Left renal cortex interstitium (tissue), 4 donors: ENCODE measurements at regions not wholly inside any gene's neighbourhood (a gene's known extent, or its start where the extent isn't known, plus 50 kb on each side); places are given as distances from the start of the nearest gene placed in this dataset.
"Not testable (repeated sequence)": the region's sequence is repeated elsewhere in the genome, so short reads cannot be mapped to it uniquely, and the experiment has no call there.

Experiments
- DNase-seq, 4 donors: peaks; one replicate each; pipeline ENCODE4 v3.0.0-alpha.2; 2013; ENCODE audit warnings: low read depth in 4 of 4, low spot score in 2 of 4, missing footprints in 1 of 4

GRCh38 chr1:226461087-226461486 is 53.2 kb upstream of the PARP1 start:
- no peak for DNase-seq

- no peak for DNase-seq
Measured at GRCh38 chr1:226463925-226464586, 56.2 kb upstream of the PARP1 start.

GRCh38 chr1:226464587-226464971 is 56.7 kb upstream of the PARP1 start:
- not testable (repeated sequence) for DNase-seq

- DNase-seq, result no peak
Measured at GRCh38 chr1:226466296-226466695, 58.4 kb upstream of the PARP1 start.

GRCh38 chr1:226467443-226467842 is 59.5 kb upstream of the PARP1 start:
- no peak for DNase-seq

- DNase-seq, result no peak
Measured at GRCh38 chr1:226470921-226471866, 63.3 kb upstream of the PARP1 start.

GRCh38 chr1:226473325-226473724 is 65.4 kb upstream of the PARP1 start:
- no peak for DNase-seq

- no peak for DNase-seq
Measured at GRCh38 chr1:226474041-226474440, 66.1 kb upstream of the PARP1 start.

GRCh38 chr1:226474443-226475141 is 66.7 kb upstream of the PARP1 start:
- DNase-seq, result no peak

- DNase-seq, result no peak
Measured at GRCh38 chr1:226475142-226475511, 67.2 kb upstream of the PARP1 start.

GRCh38 chr1:226476066-226476465 is 68.2 kb upstream of the PARP1 start:
- no peak for DNase-seq

GRCh38 chr1:226476648-226477319 is 68.9 kb upstream of the PARP1 start:
- peak in 1 of 4 donors; percentile 1 for DNase-seq

GRCh38 chr1:226479474-226479873 is 69.1 kb upstream of the STUM start:
- DNase-seq, result no peak

- DNase-seq, result no peak
Measured at GRCh38 chr1:226480461-226480860, 68.1 kb upstream of the STUM start.

- no peak for DNase-seq
Measured at GRCh38 chr1:226481133-226481532, 67.4 kb upstream of the STUM start.

- DNase-seq, result no peak
Measured at GRCh38 chr1:226482196-226482595, 66.4 kb upstream of the STUM start.

GRCh38 chr1:226482975-226483700 is 65.4 kb upstream of the STUM start:
- no peak for DNase-seq

- no peak for DNase-seq
Measured at GRCh38 chr1:226485192-226485591, 63.4 kb upstream of the STUM start.

GRCh38 chr1:226486161-226486560 is 62.4 kb upstream of the STUM start:
- DNase-seq, result no peak

- no peak for DNase-seq
Measured at GRCh38 chr1:226487921-226488320, 60.6 kb upstream of the STUM start.
